SIG-M5 (cell line): ENCODE measurements at regions not wholly inside any gene's neighbourhood (a gene's known extent, or its start where the extent isn't known, plus 50 kb on each side); places are given as distances from the start of the nearest gene placed in this dataset.
"Not testable (repeated sequence)": the region's sequence is repeated elsewhere in the genome, so short reads cannot be mapped to it uniquely, and the experiment has no call there.

Experiments used
- DNase-seq: peaks from one replicate; lab custom pipeline; 2025; lab: John Stamatoyannopoulos, UW

- DNase-seq: no peak
These were observed 145.9 kb downstream of the ALX1 start for GRCh38 chr12:85425926-85426325.

- not testable (repeated sequence) for DNase-seq
These were observed 153.1 kb downstream of the ALX1 start for GRCh38 chr12:85433148-85433547.

DNA sequence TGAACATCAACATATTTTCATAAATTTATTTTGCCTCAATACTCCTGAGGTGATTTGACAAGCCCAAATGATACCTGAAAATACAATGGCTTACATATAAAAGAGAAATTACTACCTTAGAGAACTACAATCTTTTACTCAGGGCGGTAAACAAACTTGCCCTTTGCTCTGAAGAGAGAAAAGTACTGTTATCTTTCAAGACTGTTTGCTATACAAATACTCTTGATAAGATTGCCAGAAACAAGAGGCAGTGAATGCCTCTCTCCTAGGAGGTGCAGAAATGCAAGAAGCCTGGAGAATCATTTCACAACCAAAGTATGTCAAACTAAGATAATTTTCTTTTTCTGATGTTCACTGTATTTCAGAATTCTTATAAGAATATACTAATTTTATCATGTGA, 160.3 kb downstream of the ALX1 start:
- DNase-seq: no peak

GRCh38 chr12:85441025-85441424, 161.0 kb downstream of the ALX1 start:
- DNase-seq: no peak

DNA sequence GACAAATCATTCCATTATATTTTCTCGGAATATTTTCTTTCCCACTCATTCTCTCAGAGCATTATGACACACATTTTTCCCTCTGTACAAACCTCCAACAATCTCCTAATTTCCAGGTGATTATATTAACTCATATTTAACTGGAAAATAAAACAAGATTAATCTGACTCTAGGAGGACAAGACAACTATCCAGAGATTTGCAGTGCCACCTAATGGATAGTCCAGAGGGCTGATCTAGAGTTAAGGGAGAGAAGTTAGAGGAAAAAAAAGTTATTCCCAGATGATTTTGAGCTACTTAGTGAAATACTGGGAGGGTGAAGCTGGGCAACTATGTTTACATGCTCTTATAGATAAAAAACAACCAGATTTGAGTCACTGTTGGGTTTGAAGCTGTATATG, 161.7 kb downstream of the ALX1 start:
- no peak for DNase-seq

DNA sequence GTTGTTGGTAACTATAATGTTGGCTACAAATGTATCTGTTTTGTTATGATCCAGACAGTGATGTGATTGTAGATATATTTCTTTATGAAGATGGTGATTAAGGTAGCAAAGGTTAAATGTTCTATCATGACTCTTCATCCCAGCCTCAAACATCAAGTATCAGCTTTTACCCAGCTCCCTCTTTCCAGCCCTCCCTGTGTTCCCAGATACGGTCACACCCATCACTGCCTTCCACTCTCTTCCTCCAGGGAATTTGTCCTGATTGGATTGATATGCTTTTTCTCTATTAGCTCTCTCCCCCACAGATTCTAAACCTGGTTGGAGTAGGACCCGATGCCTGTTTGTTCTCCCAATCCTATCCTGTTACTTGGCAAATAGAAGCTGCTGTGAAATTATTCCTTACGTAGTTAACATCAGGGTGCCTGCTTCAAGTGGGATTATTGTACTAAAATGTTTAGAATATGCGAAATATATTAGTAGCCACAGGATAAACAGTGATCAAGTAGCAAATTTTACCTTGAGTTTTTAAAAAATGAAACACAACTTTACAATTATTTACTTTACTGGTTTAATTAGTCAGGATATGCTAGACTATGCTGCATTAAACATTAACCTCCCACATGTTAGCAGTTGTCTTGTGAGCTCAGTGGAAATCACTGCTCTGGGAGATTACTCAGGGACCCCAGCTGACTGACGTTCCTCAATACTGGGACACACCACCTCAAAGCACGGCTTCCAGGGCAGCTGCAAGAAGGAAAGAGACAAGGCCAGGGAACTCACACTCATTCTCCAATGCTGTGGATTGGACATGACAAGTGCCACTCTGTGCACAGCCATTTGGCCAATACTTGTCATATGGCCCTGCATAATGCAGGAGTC, 165.3 kb downstream of the ALX1 start:
- no peak for DNase-seq

DNA sequence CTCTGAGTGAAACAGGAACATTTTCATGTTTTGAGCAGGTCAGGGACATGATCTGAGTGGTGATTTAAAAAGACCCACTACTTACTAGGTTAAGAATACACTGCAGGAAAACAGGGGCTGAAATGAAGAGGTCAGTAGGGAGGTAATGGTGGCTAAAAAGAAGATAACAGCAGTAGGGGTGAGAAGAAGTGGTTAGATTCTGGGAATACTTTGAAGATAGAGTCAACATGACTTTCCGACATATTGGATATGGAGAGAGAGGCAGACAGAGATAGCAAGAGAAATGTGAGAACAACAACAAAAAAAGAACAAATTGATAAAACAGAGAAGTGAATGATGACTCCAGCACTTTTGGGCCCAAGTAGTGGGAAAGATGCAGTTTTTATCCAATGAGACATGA, 168.0 kb downstream of the ALX1 start:
- no peak for DNase-seq

GRCh38 chr12:85448548-85449139, 168.6 kb downstream of the ALX1 start:
- DNase-seq: no peak

DNA sequence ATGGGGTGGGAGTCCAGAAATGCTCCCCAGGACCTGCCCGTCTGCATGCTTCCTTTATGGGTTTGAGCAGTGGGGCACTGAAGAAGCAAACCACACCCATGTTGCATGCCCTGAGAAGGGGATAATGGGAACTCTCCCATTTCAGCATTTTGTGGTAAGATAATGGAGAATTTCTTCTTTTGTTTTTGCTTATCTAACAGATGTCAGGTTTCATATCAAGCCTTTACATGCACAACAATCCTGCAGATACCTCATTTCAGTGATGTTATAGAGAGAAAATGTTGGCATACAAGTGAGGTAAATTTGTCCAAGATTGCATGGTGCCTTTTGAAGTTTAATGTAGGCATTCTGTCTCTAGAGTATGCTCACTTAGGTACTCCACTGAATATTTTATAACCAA, 177.0 kb downstream of the ALX1 start:
- DNase-seq: no peak

DNA sequence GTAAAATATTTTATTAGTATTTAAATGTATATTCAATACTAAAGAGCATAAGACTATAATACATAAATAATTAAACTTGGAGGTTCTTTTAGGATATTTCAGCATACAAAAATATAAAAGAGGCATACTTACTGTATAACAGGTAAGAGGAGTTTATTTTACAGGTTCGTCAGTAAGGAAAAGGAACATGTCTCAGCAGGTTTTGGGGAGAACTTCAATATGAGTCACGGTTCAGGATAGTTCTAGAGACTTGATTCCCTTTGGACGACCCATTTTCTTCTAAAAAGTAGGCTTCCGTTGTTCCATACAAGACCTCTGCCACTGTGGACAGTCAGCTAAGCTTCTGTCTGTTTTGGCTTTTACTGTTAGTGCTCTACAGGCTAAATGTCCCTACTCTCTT, 181.1 kb downstream of the ALX1 start:
- no peak for DNase-seq

GRCh38 chr12:85462888-85463287, 182.9 kb downstream of the ALX1 start:
- DNase-seq: no peak

DNA sequence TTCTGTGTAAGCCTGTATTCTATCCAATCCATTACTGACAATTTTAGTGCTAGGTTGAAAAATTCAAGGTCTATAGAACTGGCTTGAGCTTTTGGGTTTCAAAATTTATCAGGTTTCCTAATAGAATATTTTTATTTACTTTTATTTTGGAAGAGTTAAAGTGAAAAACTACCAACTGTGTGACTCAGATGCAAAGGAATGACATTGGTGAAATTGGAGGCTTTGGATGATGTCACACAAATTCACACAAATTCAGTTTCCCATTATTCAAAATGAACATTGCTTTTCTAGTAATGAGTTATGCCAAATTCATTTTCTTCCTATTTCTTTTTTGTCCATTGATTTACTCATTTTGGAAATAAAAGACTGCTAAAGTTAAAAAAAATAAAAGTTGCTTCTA, 186.9 kb downstream of the ALX1 start:
- no peak for DNase-seq

DNA sequence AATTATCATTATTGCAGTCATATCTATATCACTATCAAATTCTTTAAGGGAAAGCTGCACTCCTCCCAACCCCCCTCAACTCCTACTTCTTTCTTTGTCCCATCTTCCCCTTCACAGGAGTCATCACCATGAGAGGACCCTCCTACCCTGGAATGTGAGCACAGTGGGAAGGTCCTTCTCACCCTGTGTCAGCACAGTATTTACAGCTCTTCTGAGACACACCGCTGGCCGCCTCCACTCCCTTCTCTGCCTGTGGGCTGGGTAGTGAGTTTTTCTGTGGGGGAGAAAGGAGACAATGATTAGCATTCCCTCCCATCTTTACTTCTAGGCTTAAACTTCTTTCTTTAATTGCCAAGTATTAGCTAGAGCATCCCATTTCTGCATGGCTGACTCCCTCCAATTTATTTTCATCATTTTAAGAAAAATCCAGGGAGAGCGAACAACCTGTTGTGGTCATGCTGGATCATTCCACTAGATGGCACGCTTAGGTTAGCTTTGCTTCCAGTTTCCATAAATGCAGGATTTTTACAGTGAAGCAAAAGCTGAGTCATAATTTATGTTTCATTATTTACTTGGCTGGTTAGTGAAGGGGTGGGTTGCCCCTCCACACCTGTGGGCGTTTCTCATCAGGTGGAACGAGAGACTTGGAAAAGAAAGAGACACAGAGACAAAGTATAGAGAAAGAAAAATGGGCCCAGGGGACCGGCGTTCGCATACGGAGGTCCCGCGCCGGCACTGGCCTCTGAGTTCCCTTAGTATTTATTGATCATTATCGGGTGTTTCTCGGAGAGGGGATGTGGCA, 188.5 kb downstream of the ALX1 start:
- DNase-seq: no peak

DNA sequence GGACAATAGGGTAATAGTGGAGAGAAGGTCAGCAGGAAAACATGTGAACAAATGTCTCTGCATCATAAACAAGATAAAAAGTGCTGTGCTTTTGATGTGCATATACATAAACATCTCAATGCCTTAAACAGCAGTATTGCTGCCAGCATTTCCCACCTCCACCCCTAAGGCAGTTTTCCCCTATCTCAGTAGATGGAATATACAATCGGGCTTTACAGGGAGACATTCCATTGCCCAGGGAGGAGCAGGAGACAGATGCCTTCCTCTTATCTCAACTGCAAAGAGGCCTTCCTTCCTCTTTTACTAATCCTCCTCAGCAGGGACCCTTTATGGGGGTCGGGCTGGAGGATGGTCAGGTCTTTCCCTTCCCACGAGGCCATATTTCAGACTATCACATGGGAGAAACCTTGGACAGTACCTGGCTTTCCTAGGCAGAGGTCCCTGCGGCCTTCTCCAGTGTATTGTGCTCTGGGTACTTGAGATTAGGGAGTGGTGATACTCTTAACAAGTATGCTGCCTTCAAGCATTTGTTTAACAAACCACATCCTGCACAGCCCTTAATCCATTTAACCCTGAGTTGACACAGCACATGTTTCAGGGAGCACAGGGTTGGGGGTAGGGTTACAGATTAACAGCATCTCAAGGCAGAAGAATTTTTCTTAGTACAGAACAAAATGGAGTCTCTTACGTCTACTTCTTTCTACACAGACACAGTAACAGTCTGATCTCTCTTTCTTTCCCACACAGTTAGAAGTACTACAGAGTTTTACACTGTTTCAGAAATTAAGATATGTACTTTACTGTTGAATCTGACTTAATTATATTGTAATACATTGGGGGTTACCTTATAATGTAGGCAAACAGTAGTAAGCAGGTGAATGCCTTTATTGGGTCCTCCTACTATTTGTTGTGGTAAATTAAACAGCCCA, 189.4 kb downstream of the ALX1 start:
- not testable (repeated sequence) for DNase-seq

DNA sequence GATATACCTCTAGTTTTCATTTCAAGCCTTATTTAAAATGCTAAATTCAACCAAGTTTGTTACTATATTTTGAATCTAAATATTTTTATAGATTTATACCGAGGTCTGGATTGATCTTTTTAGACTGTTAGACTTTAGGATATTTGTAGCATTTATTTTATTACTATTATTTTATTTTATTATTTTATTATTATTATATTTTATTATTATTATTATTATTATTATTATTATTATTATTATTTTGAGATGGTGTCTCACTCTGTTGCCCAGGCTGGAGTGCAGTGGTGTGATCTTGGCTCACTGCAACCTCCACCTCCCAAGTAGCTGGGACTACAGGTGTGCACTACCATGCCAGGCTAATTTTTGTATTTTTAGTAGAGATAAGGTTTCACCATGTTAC, 195.3 kb downstream of the ALX1 start:
- not testable (repeated sequence) for DNase-seq

DNA sequence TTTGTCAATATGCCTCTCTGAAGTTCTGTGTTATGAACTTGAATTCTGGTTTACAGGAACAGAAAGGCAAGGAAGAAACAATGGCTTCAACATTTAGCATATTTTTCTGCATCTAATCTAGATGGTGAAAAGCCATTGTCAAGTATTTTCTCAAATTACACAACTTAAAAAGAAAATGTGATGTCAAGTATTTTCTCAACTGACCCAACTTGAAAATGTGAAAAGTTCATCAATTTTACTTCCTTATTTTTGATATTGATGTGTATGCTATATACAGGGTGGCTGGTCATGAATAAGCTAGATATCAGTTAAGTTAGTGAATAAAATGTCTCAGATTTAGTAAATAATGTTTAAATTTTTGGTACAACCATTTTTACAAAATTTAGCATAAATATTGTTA, 196.7 kb downstream of the ALX1 start:
- DNase-seq: no peak

GRCh38 chr12:85484387-85484786, 204.4 kb downstream of the ALX1 start:
- DNase-seq: no peak

DNA sequence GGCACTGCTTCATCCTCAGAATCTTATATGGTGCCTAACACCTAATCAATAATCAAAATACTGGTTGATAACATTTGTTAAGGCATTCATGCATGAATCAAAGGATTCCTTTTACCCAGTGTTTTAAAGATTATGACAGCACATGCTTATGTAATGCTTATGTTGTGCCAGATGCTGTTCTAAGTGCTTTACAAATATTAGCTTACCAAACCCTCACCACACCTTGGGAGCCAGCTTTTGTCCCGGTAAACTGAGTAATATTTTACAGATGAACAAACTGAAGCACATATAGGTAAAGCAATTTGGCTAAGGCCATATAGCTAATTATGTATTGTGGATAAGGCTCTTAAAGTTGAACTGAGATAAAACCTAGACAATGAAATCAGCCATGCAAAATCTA, 209.2 kb downstream of the ALX1 start:
- DNase-seq: no peak

- no peak for DNase-seq
These were observed 224.1 kb downstream of the ALX1 start for GRCh38 chr12:85504164-85504563.

GRCh38 chr12:85504624-85505023, 224.6 kb downstream of the ALX1 start:
- DNase-seq: no peak

DNA sequence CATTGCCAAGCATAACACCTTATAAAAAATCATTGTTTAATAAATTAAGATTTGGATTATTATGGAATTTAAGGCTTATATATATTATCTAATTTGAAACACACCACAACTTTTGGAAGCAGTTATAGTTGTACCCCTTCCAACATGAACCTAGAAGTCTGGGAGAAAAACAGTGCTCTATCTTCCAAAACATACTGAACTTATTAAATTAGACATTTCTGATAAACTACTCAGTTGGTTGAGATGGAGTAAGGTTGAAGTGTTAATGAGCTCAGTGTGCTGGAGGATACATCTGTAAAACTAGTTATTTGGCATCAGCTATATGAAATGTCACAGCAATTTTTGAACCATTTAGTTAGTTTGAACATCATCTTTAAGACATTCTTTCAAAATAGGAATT, 227.4 kb downstream of the ALX1 start:
- no peak for DNase-seq
